ENCODE measurements at regions not wholly inside any gene's neighbourhood (a gene's known extent, or its start where the extent isn't known, plus 50 kb on each side); places are given as distances from the start of the nearest gene placed in this dataset.
A peak's percentile ranks its signal among the peaks of the same experiment; 100 is the strongest.

- Histone ChIP-seq H4K20me1 (ENCODE audit: low read depth) (no peaks in the 10 kb centered on the region), H3K4me1 (peaks cover 10% of the 10 kb centered on the region), H3K4me3 (no peak overlapping the region), H3K79me2 (ENCODE audit: low read depth) (no peaks in the 10 kb centered on the region), H3K36me3 (no peaks in the 10 kb centered on the region), H3K9me3 (ENCODE audit: low read depth) (peaks cover 12% of the 10 kb centered on the region), H3K9ac (no peak overlapping the region), H3K27me3 (no peaks in the 10 kb centered on the region), H3K27ac (no peak overlapping the region), H3F3A (ENCODE audit: low read depth) (peaks cover 4% of the 10 kb centered on the region), H2AFZ (replicated peaks) (no peak overlapping the region), H3K4me2 (no peak overlapping the region)
- H3K36me3 Mint-ChIP-seq = no peaks in the 10 kb centered on the region
- H3K27ac Mint-ChIP-seq = no peak overlapping the region
- peaks cover 4% of the 10 kb centered on the region for H3K27me3 Mint-ChIP-seq (ENCODE audit: insufficient read depth, low read depth)
- peaks cover 15% of the 10 kb centered on the region for H3K9me3 Mint-ChIP-seq
- TF ChIP-seq EZH2 (IDR thresholded peaks at IDR 0.05) (no peak), EZH2phosphoT487 (IDR thresholded peaks at IDR 0.05) (no peak), CTCF (IDR thresholded peaks at IDR 0.05) (no peak)
- no peak overlapping the region for H3K4me3 Mint-ChIP-seq
- no peaks in the 10 kb centered on the region for H3K4me1 Mint-ChIP-seq
- no peak for DNase-seq (ENCODE audit: low spot score)
Measured at GRCh38 chr18:37641573-37641972, 76.0 kb upstream of the CELF4 start.

GRCh38 chr18:37640504-37640903, 74.9 kb upstream of the CELF4 start:
- Histone ChIP-seq H3K27ac (peak overlapping the region; percentile 70), H3K9me3 (ENCODE audit: low read depth) (peaks cover 5% of the 10 kb centered on the region), H4K20me1 (ENCODE audit: low read depth) (no peaks in the 10 kb centered on the region), H3K9ac (no peak overlapping the region), H3K27me3 (no peaks in the 10 kb centered on the region), H3K79me2 (ENCODE audit: low read depth) (no peaks in the 10 kb centered on the region), H3K4me1 (peaks cover 10% of the 10 kb centered on the region), H3K4me3 (no peak overlapping the region), H3F3A (ENCODE audit: low read depth) (peaks cover 4% of the 10 kb centered on the region), H3K36me3 (no peaks in the 10 kb centered on the region), H2AFZ (replicated peaks) (peak overlapping the region; percentile 68), H3K4me2 (peak overlapping the region; percentile 35)
- Mint-ChIP-seq H3K4me1 (no peaks in the 10 kb centered on the region), H3K27ac (no peak overlapping the region), H3K36me3 (no peaks in the 10 kb centered on the region), H3K4me3 (no peak overlapping the region), H3K27me3 (ENCODE audit: insufficient read depth, low read depth) (peaks cover 4% of the 10 kb centered on the region), H3K9me3 (peaks cover 10% of the 10 kb centered on the region)
- no peak for DNase-seq (ENCODE audit: low spot score)
- TF ChIP-seq EZH2phosphoT487 (IDR thresholded peaks at IDR 0.05) = no peak
- TF ChIP-seq EZH2 (IDR thresholded peaks at IDR 0.05) = no peak
- no peak for TF ChIP-seq CTCF (IDR thresholded peaks at IDR 0.05)

GRCh38 chr18:37639846-37640245, 74.2 kb upstream of the CELF4 start:
- no peak for DNase-seq (ENCODE audit: low spot score)
- Mint-ChIP-seq H3K4me1 (no peaks in the 10 kb centered on the region), H3K9me3 (peaks cover 7% of the 10 kb centered on the region), H3K27me3 (ENCODE audit: insufficient read depth, low read depth) (peaks cover 4% of the 10 kb centered on the region), H3K27ac (no peak overlapping the region), H3K36me3 (no peaks in the 10 kb centered on the region), H3K4me3 (no peak overlapping the region)
- Histone ChIP-seq H3K36me3 (no peaks in the 10 kb centered on the region), H3K27me3 (no peaks in the 10 kb centered on the region), H3K9ac (no peak overlapping the region), H3K4me3 (no peak overlapping the region), H3K79me2 (ENCODE audit: low read depth) (no peaks in the 10 kb centered on the region), H3K27ac (peak overlapping the region; percentile 70), H3K9me3 (ENCODE audit: low read depth) (no peaks in the 10 kb centered on the region), H3F3A (ENCODE audit: low read depth) (peaks cover 4% of the 10 kb centered on the region), H4K20me1 (ENCODE audit: low read depth) (no peaks in the 10 kb centered on the region), H3K4me1 (peaks cover 10% of the 10 kb centered on the region), H3K4me2 (no peak overlapping the region), H2AFZ (replicated peaks) (peak overlapping the region; percentile 68)
- TF ChIP-seq CTCF (IDR thresholded peaks at IDR 0.05) = no peak
- no peak for TF ChIP-seq EZH2phosphoT487 (IDR thresholded peaks at IDR 0.05)
- TF ChIP-seq EZH2 (IDR thresholded peaks at IDR 0.05) = no peak
